IPS DF 19.7 (cell line): ENCODE measurements at regions not wholly inside any gene's neighbourhood (a gene's known extent, or its start where the extent isn't known, plus 50 kb on each side); places are given as distances from the start of the nearest gene placed in this dataset.
"Not testable (repeated sequence)": the region's sequence is repeated elsewhere in the genome, so short reads cannot be mapped to it uniquely, and the experiment has no call there.

Experiments used
- DNase-seq: peaks from one replicate; pipeline ENCODE4 v3.0.0-alpha.2; 2013; ENCODE audit warnings: low read depth, low spot score

DNA sequence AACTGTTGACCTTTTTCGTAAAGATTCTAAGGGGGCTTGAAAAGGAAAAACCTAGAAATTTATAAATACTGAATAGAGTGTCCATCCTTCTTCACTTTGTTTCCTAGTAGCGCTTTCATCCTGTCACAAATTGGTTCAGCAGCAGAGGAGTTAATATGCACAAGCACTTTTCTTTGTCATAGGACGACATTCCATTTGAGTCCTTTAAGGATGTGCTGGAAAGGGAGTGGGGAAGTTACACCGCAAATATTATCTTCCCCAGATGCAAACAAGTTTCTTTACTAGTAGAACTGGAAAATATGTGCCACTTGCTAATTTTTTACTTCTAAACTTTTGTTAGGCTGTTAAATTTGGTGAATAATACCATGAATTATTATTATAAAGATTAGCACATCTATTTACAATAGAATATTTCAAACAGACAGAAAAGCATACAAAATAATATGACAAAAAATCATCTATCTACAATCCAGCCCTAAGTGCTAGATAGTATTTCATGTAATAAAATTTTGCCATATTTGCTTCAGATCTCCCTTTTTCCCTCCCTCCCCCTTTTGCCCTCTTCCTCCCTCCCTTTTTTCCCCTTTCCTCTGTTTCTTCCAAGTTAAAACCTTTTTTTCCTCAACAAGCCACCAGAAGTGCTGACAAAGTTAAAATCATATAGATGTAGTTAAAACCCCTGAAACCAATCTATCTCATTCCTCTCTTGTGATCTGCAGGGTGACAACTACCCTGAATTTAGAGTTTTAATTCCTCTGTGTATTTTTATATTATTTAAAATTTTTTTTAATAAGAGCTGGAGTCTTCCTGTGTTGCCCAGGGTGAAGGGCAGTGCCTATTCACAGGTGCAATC lies 50.5 kb upstream of the MAP4K3 start:
- no peak for DNase-seq

- no peak for DNase-seq
These were observed 51.4 kb upstream of the MAP4K3 start for GRCh38 chr2:39488450-39488849.

DNA sequence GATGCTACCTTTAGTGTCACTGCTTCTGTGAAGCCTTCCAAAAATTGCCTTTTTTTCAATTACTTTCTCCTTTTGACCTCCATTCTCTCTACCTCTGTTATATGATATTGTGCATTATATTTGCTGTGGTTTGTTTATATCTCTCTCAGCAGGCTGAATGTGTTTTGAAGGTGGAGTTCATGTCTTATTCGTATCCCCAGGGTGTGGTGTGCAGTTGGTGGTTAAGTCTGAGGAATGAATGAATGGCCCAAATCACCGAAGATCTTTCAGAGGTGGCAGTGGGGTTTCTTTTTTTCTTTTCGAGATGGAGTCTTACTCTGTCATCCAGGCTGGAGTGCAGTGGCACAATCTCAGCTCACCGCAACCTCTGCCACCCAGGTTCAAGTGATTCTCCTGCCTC lies 53.5 kb upstream of the MAP4K3 start:
- no peak for DNase-seq

DNA sequence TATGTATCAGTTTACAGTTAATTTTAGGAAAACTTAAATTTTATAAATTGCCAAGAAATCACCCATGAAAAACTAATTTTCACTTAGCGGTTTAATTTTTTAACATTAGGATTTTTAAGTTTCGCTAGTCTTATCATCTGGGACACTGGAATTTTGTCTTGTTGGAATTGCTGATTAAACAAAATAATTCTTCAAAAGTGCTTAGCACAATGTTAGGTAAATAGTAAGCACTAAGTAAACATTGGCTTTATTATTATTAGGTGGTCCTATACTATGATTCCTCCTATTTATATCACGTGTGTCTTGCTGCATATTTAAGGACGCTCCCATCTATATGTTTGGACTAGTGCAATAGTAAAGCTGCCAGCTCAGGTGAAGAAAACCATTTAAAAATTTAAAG lies 54.6 kb upstream of the MAP4K3 start:
- DNase-seq: no peak

GRCh38 chr2:39492095-39492590 lies 55.1 kb upstream of the MAP4K3 start:
- no peak for DNase-seq

DNA sequence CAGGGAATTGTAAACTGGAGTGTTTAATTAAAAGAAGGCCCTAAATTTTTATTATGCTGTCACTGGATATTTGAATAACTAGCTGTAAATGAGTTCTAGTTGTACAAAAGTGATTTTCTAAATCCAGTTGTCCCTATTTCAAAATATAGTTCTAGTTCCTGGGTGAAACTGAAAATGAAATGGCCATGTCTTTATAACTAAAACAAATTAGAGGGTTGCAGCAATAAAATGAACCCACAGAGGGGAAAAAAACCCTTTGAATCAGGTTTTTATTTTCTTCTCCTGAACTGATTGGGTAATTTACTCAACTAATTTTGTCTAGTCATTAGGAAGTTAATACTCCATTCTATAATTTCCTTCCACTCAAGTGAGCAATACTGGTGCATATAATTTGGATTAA lies 55.6 kb upstream of the MAP4K3 start:
- DNase-seq: no peak

GRCh38 chr2:39494784-39495251 lies 57.7 kb upstream of the MAP4K3 start:
- no peak for DNase-seq

DNA sequence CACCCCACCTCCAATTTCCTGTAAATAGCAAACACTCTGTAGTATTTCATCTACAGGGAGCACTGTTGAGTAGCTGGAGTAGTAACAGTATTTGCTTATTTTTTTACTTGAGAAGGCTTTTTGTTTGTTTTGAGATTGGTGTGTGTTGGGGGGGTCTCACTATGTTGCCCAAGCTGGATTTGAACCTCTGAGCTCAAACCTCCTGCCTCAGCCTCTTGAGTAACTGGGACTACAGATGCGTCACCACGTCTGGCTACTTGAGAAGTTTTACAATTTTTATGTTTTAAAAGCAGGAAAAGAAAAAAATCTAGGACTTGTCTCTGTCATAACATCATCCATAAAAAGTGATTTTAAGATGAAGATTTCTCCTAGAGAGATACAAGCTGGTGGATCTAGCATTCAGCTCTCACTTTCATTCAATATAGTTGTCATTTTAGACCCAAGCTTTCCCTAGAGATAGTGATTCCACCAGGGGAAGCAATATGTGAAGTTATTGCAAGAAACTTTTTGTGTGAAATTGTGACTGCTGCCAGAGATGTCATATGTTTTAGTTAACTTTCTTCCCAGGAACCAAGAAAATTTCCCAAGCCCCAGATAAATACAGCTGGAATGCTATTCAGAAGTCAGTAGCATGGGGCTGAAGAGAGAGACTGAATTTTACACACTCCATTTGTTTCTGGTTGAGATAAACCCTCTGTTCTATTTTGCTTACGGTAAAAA lies 60.2 kb upstream of the MAP4K3 start:
- no peak for DNase-seq

- not testable (repeated sequence) for DNase-seq
These were observed 61.1 kb upstream of the MAP4K3 start for GRCh38 chr2:39498176-39498575.

DNA sequence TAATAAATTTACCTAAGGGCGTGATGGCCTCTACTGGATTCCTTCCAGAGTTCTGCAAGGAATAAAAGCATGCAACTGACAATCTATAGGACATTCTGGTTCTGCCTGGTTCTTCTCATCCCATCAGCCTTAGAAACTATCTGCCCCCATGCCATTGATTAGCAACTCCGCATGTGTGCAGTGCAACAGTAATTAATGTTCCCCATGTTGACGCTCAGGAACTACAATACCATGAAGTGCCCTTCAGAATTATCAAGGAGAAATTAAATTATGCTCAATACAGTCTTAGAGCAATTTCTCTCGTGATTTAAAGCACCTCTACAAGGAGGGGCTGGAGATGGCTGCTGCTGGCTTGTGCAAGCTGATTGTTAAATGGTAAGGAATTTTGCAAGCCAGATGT lies 61.7 kb upstream of the MAP4K3 start:
- no peak for DNase-seq

GRCh38 chr2:39499336-39499735 lies 62.3 kb upstream of the MAP4K3 start:
- DNase-seq: no peak

- no peak for DNase-seq
These were observed 64.3 kb upstream of the MAP4K3 start for GRCh38 chr2:39501412-39501811.

- no peak for DNase-seq
These were observed 66.2 kb upstream of the MAP4K3 start for GRCh38 chr2:39503277-39503676.

- no peak for DNase-seq
These were observed 67.8 kb upstream of the MAP4K3 start for GRCh38 chr2:39504790-39505335.

- no peak for DNase-seq
These were observed 69.1 kb upstream of the MAP4K3 start for GRCh38 chr2:39506215-39506614.

DNA sequence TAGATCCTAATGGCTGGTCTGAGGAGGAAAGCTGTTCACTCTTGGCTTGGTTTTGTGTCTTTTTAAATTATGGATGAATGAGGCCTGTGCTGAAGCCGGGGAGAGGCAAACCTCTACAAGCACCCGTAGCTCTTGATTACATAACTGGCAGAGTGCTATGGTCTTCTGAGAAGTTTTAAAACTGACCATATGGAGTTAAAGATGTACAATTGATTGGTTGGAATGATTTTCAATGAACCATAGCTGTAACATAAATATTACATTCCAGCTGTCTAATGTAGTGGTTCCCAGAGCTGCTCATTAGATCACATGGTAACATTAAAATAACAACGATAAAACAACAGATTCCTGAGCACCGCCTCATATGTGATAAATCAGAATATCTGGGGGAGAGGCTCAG lies 71.1 kb upstream of the MAP4K3 start:
- DNase-seq: no peak

- DNase-seq: no peak
These were observed 73.1 kb upstream of the MAP4K3 start for GRCh38 chr2:39510140-39510539.

- no peak for DNase-seq
These were observed 74.1 kb upstream of the MAP4K3 start for GRCh38 chr2:39511219-39511604.

- DNase-seq: no peak
These were observed 74.7 kb upstream of the MAP4K3 start for GRCh38 chr2:39511605-39512433.

DNA sequence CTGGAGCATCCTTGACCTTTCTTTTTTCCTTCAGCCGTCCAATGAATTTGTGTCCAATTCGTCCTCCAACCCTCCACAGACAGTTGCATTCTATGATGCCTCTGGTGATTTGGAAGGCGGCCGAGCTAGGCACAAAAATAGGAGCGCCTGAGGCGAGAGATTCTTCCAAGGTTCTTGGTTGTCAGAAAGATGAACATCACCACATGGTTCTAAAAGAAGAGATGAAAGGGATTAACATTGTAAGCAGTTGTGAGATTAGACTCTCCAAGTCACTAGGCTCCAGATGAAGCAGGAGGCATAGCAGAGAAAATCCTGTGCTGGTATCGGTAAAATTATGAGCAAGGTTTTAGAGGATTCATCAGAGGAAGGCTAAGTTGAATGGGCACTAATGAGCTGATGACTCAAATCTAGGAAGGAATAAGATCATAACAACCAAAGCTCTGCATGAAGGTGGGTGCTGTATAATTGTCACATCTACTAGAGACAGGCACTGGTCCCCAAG lies 75.4 kb upstream of the MAP4K3 start:
- DNase-seq: no peak

DNA sequence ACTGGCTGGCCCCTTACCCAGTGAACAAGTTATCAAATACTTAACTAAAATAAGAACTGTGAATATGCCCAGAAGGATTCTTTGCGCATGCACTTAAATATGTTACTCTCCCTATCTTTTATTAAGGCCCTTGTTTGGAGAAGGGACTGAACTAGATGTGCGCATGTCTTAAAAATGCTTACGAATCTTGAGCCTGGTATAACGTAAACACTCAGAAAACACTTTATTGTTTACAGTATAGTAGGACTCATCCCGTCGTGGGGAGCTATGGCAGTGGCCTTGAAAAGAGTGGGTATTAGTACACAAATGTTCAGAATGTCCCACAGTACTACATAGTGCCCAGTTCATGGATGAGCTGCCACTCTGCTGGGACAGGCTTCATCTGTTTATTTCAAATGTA lies 75.9 kb upstream of the MAP4K3 start:
- no peak for DNase-seq
